H1 (cell line): ENCODE measurements at regions not wholly inside any gene's neighbourhood (a gene's known extent, or its start where the extent isn't known, plus 50 kb on each side); places are given as distances from the start of the nearest gene placed in this dataset.

Experiments used
- CTCF ChIA-PET: fragments of 300-600 bp; sonication (Branson Sonifier 250); formaldehyde crosslinking; loops from one replicate; lab custom pipeline; 2021; ENCODE audit not compliant: partially characterized antibody; lab: Charles Lee
- POLR2A ChIA-PET: fragments of 300-600 bp; sonication (Branson Sonifier 250); formaldehyde crosslinking; loops from one replicate; lab custom pipeline; 2021; ENCODE audit warnings: inconsistent platforms; ENCODE audit not compliant: partially characterized antibody; lab: Charles Lee
- DNase-seq, 2 experiments: peaks; one replicate each; pipeline versions ENCODE4 v3.0.0 to v3.0.0-alpha.2; 2010 to 2022; ENCODE audit warnings: low spot score in 2 of 2, low read depth in 1 of 2, mixed read lengths in 1 of 2
- FAIRE-seq: peaks from 2 replicates; lab custom pipeline; 2011; peaks lifted over from hg19 to GRCh38; lab: Jason Lieb, UNC
- H2AFZ ChIP-seq: 2 replicates; pipeline ENCODE4 v1.8.1; 2012; ENCODE audit warnings: low read length, inconsistent platforms
- H2AK5ac ChIP-seq: 2 replicates; pipeline ENCODE4 v1.6.1; 2013; ENCODE audit warnings: low read depth, low read length
- H2BK120ac ChIP-seq: replicated peaks from 2 replicates; pipeline ENCODE3; 2013; ENCODE audit warnings: low read depth, low read length, inconsistent platforms
- H2BK12ac ChIP-seq: 2 replicates; pipeline ENCODE4 v1.6.1; 2013; ENCODE audit warnings: low read depth, low read length
- H2BK15ac ChIP-seq: 2 replicates; pipeline ENCODE4 v1.6.1; 2013; ENCODE audit warnings: low read length
- H2BK20ac ChIP-seq: 2 replicates; pipeline ENCODE4 v1.6.1; 2013; ENCODE audit warnings: low read length
- H2BK5ac ChIP-seq: 2 replicates; pipeline ENCODE4 v1.6.1; 2013; ENCODE audit warnings: low read depth, low read length
- H3K14ac ChIP-seq: 2 replicates; pipeline ENCODE4 v1.6.1; 2013; ENCODE audit warnings: inconsistent platforms; ENCODE audit not compliant: insufficient read length
- H3K18ac ChIP-seq: 2 replicates; pipeline ENCODE4 v1.6.1; 2013; ENCODE audit warnings: low read length; ENCODE audit errors: extremely low read depth
- H3K23ac ChIP-seq: 2 replicates; pipeline ENCODE4 v1.6.1; 2013; ENCODE audit warnings: inconsistent platforms; ENCODE audit not compliant: insufficient read length
- H3K23me2 ChIP-seq: 2 replicates; pipeline ENCODE4 v1.6.1; 2013; ENCODE audit warnings: low read depth, low read length
- H3K27ac ChIP-seq: 2 replicates; pipeline ENCODE4 v1.6.1; 2011; ENCODE audit warnings: low read depth, low read length, inconsistent platforms
- H3K27me3 ChIP-seq, 4 experiments: replicated peaks in 1 of 4; 1 replicate in 1 of 4; 2 replicates in 3 of 4; pipeline versions ENCODE4 v1.6.1 to v1.8.1; 2011 to 2013; ENCODE audit warnings: low read length in 3 of 4, mild to moderate bottlenecking in 3 of 4, inconsistent platforms in 2 of 4, mixed read lengths in 2 of 4, moderate library complexity in 1 of 4; ENCODE audit not compliant: control insufficient read depth in 3 of 4, insufficient read depth in 3 of 4; ENCODE audit errors: extremely low read depth in 1 of 4
- H3K36me3 ChIP-seq, 4 experiments: 2 replicates each; pipeline versions ENCODE4 v1.6.1 to v1.8.1; 2011 to 2013; ENCODE audit warnings: mild to moderate bottlenecking in 4 of 4, low read length in 3 of 4, moderate library complexity in 2 of 4, control low read depth in 1 of 4, inconsistent platforms in 1 of 4; ENCODE audit not compliant: insufficient read depth in 4 of 4, control insufficient read depth in 2 of 4
- H3K4ac ChIP-seq: replicated peaks from 2 replicates; pipeline ENCODE3; 2013; ENCODE audit warnings: low read length, low read depth, mixed read lengths, inconsistent platforms; ENCODE audit not compliant: insufficient read length
- H3K4me1 ChIP-seq, 4 experiments: replicated peaks in 1 of 4; 1 replicate in 1 of 4; 2 replicates in 3 of 4; pipeline versions ENCODE4 v1.6.1 to v1.8.1; 2011 to 2013; ENCODE audit warnings: low read length in 3 of 4, inconsistent platforms in 2 of 4, mixed read lengths in 1 of 4; ENCODE audit not compliant: insufficient read depth in 4 of 4, control insufficient read depth in 3 of 4
- H3K4me2 ChIP-seq, 2 experiments: 2 replicates each; pipeline versions ENCODE4 v1.6.1 to v1.8.1; 2011 to 2013; ENCODE audit warnings: low read depth in 2 of 2, low read length in 2 of 2, control low read depth in 1 of 2, inconsistent platforms in 1 of 2, mild to moderate bottlenecking in 1 of 2; ENCODE audit not compliant: insufficient read depth in 1 of 2
- H3K4me3 ChIP-seq, 4 experiments: fragments of 200-600, 300-600 bp in 1 of 4; sonication (generic), shearing (Covaris generic), sonication (Bioruptor Twin) in 1 of 4; 2 replicates each; pipeline versions ENCODE4 v1.5.1 to v1.8.1; 2011 to 2016; ENCODE audit warnings: low read length in 4 of 4, low read depth in 3 of 4, control low read depth in 2 of 4, inconsistent platforms in 2 of 4, mild to moderate bottlenecking in 2 of 4, mixed read lengths in 1 of 4, moderate library complexity in 1 of 4; ENCODE audit not compliant: insufficient read depth in 2 of 4; ENCODE audit errors: extremely low read depth in 1 of 4
- H3K56ac ChIP-seq: replicated peaks from 2 replicates; pipeline ENCODE3; 2013; ENCODE audit warnings: low read depth, mild to moderate bottlenecking, mixed read lengths, low read length, inconsistent platforms; ENCODE audit not compliant: insufficient read length
- H3K79me1 ChIP-seq: 2 replicates; pipeline ENCODE4 v1.6.1; 2013; ENCODE audit warnings: low read depth, low read length, control low read depth
- H3K79me2 ChIP-seq, 2 experiments: 2 replicates each; pipeline versions ENCODE4 v1.6.1 to v1.8.1; 2012 to 2013; ENCODE audit warnings: low read length in 2 of 2, mild to moderate bottlenecking in 2 of 2, inconsistent platforms in 1 of 2; ENCODE audit not compliant: insufficient read depth in 2 of 2, control insufficient read depth in 1 of 2
- H3K9ac ChIP-seq, 4 experiments: replicated peaks in 1 of 4; 1 replicate in 1 of 4; 2 replicates in 3 of 4; pipeline versions ENCODE4 v1.6.1 to v1.8.1; 2011 to 2013; ENCODE audit warnings: low read depth in 3 of 4, low read length in 3 of 4, control low read depth in 2 of 4, mild to moderate bottlenecking in 2 of 4, moderate library complexity in 2 of 4, inconsistent platforms in 1 of 4; ENCODE audit errors: extremely low read depth in 1 of 4
- H3K9me3 ChIP-seq, 2 experiments: 2 replicates each; pipeline versions ENCODE4 v1.6.1 to v1.8.1; 2012 to 2013; ENCODE audit warnings: mild to moderate bottlenecking in 2 of 2, moderate library complexity in 2 of 2, control low read depth in 1 of 2, inconsistent platforms in 1 of 2, low read depth in 1 of 2, low read length in 1 of 2, mixed read lengths in 1 of 2; ENCODE audit not compliant: insufficient read depth in 2 of 2
- H4K20me1 ChIP-seq, 2 experiments: replicated peaks in 1 of 2; 2 replicates each; pipeline versions ENCODE3 to v1.8.1; 2011 to 2013; ENCODE audit warnings: inconsistent platforms in 2 of 2, low read length in 2 of 2, mild to moderate bottlenecking in 1 of 2; ENCODE audit not compliant: insufficient read depth in 2 of 2, control insufficient read depth in 1 of 2
- H4K5ac ChIP-seq: 2 replicates; pipeline ENCODE4 v1.6.1; 2013; ENCODE audit warnings: low read length, low read depth, mixed read lengths, inconsistent platforms; ENCODE audit not compliant: insufficient read length
- H4K8ac ChIP-seq: 2 replicates; pipeline ENCODE4 v1.8.0; 2013; ENCODE audit warnings: mild to moderate bottlenecking, moderate library complexity, low read length, inconsistent platforms; ENCODE audit not compliant: insufficient read depth; ENCODE audit errors: extremely low read depth
- H4K91ac ChIP-seq: replicated peaks from 2 replicates; pipeline ENCODE3; 2013; ENCODE audit warnings: low read length, mixed read lengths, inconsistent platforms; ENCODE audit not compliant: insufficient read length
- WGBS, 2 experiments: shearing (Covaris generic) in 1 of 2; methylation state at CpG; one replicate each; pipeline versions ENCODE4 v1.1.6 to v1.1.7; 2013 to 2015; ENCODE audit warnings: low lambda C conversion rate in 2 of 2, mixed read lengths in 2 of 2, inconsistent platforms in 1 of 2, low coverage in 1 of 2, missing lambda C conversion rate in 1 of 2; ENCODE audit not compliant: insufficient replicate concordance in 2 of 2, insufficient coverage in 1 of 2, insufficient read length in 1 of 2; ENCODE audit errors: extremely low coverage in 1 of 2, missing lambda C conversion rate in 1 of 2; 5-methylcytosine and 5-hydroxymethylcytosine counted together
- TF ChIP-seq, protein P1 (sequence below): fragments of 300-600 bp; sonication (generic); IDR thresholded peaks from 2 replicates; pipeline ENCODE4 v1.7.1; 2012; ENCODE audit warnings: low read length, moderate library complexity, mild to moderate bottlenecking, inconsistent platforms; ENCODE audit not compliant: insufficient replicate concordance

DNA sequence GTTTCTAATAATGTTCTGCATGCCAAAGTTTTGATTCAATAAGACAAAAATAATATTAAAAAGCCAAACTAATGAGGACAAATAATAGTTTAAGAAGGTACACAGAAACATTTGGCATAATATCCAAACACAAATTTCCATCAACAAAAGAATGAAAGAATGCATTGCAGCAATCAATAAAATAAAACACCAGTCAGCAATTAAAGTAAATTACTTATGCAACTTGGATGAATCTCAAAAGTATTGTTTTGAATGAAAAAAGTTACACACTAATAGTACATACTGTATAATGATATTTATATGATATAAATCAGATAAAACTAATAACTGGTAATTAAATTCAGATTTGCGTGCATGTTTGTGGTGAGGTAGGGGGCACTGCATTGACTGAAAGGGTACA, 285.5 kb upstream of the PCDH10 start:
- Histone ChIP-seq H2BK20ac (no peak overlapping the region), H3K79me1 (no peaks in the 10 kb centered on the region), H3K27me3 (no peaks in the 10 kb centered on the region), H2BK12ac (no peak overlapping the region), H3K36me3 (no peaks in the 10 kb centered on the region), H3K56ac (no peak overlapping the region), H3K14ac (no peak overlapping the region), H2AK5ac (no peak overlapping the region), H3K9me3 (no peaks in the 10 kb centered on the region), H3K4ac (no peak overlapping the region), H4K5ac (no peak overlapping the region), H2AFZ (no peak overlapping the region), H3K27ac (no peak overlapping the region), H4K8ac (no peak overlapping the region), H3K9ac (no peak overlapping the region), H3K79me2 (no peaks in the 10 kb centered on the region), H3K4me2 (no peak overlapping the region), H2BK15ac (no peak overlapping the region), H3K18ac (no peak overlapping the region), H3K4me1 (no peaks in the 10 kb centered on the region), H4K91ac (no peak overlapping the region), H3K23me2 (no peaks in the 10 kb centered on the region), H4K20me1 (no peaks in the 10 kb centered on the region), H3K4me3 (no peak overlapping the region), H2BK120ac (no peak overlapping the region), H2BK5ac (no peak overlapping the region), H3K23ac (no peak overlapping the region)
- 96% methylated on average over 1 of the region's 1 CpG; no CpG with 5 or more reads in 1 of the 2 experiments for WGBS, 2 experiments
- DNase-seq (no peak), FAIRE-seq (no peak)
- POLR2A ChIA-PET, result no interaction called here
- CTCF ChIA-PET, result interaction anchor here (0.6 kb wide), 1 partner anchor 1202 kb away, joined by 3 read pairs; no protein-coding TSS in a partner anchor
- TF ChIP-seq, protein P1, sequence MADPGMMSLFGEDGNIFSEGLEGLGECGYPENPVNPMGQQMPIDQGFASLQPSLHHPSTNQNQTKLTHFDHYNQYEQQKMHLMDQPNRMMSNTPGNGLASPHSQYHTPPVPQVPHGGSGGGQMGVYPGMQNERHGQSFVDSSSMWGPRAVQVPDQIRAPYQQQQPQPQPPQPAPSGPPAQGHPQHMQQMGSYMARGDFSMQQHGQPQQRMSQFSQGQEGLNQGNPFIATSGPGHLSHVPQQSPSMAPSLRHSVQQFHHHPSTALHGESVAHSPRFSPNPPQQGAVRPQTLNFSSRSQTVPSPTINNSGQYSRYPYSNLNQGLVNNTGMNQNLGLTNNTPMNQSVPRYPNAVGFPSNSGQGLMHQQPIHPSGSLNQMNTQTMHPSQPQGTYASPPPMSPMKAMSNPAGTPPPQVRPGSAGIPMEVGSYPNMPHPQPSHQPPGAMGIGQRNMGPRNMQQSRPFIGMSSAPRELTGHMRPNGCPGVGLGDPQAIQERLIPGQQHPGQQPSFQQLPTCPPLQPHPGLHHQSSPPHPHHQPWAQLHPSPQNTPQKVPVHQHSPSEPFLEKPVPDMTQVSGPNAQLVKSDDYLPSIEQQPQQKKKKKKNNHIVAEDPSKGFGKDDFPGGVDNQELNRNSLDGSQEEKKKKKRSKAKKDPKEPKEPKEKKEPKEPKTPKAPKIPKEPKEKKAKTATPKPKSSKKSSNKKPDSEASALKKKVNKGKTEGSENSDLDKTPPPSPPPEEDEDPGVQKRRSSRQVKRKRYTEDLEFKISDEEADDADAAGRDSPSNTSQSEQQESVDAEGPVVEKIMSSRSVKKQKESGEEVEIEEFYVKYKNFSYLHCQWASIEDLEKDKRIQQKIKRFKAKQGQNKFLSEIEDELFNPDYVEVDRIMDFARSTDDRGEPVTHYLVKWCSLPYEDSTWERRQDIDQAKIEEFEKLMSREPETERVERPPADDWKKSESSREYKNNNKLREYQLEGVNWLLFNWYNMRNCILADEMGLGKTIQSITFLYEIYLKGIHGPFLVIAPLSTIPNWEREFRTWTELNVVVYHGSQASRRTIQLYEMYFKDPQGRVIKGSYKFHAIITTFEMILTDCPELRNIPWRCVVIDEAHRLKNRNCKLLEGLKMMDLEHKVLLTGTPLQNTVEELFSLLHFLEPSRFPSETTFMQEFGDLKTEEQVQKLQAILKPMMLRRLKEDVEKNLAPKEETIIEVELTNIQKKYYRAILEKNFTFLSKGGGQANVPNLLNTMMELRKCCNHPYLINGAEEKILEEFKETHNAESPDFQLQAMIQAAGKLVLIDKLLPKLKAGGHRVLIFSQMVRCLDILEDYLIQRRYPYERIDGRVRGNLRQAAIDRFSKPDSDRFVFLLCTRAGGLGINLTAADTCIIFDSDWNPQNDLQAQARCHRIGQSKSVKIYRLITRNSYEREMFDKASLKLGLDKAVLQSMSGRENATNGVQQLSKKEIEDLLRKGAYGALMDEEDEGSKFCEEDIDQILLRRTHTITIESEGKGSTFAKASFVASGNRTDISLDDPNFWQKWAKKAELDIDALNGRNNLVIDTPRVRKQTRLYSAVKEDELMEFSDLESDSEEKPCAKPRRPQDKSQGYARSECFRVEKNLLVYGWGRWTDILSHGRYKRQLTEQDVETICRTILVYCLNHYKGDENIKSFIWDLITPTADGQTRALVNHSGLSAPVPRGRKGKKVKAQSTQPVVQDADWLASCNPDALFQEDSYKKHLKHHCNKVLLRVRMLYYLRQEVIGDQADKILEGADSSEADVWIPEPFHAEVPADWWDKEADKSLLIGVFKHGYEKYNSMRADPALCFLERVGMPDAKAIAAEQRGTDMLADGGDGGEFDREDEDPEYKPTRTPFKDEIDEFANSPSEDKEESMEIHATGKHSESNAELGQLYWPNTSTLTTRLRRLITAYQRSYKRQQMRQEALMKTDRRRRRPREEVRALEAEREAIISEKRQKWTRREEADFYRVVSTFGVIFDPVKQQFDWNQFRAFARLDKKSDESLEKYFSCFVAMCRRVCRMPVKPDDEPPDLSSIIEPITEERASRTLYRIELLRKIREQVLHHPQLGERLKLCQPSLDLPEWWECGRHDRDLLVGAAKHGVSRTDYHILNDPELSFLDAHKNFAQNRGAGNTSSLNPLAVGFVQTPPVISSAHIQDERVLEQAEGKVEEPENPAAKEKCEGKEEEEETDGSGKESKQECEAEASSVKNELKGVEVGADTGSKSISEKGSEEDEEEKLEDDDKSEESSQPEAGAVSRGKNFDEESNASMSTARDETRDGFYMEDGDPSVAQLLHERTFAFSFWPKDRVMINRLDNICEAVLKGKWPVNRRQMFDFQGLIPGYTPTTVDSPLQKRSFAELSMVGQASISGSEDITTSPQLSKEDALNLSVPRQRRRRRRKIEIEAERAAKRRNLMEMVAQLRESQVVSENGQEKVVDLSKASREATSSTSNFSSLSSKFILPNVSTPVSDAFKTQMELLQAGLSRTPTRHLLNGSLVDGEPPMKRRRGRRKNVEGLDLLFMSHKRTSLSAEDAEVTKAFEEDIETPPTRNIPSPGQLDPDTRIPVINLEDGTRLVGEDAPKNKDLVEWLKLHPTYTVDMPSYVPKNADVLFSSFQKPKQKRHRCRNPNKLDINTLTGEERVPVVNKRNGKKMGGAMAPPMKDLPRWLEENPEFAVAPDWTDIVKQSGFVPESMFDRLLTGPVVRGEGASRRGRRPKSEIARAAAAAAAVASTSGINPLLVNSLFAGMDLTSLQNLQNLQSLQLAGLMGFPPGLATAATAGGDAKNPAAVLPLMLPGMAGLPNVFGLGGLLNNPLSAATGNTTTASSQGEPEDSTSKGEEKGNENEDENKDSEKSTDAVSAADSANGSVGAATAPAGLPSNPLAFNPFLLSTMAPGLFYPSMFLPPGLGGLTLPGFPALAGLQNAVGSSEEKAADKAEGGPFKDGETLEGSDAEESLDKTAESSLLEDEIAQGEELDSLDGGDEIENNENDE, result no peak
